ENCODE measurements at regions not wholly inside any gene's neighbourhood (a gene's known extent, or its start where the extent isn't known, plus 50 kb on each side); places are given as distances from the start of the nearest gene placed in this dataset.

- Histone ChIP-seq H2AFZ (ENCODE audit: low read length) (no peak overlapping the region), H3K4me2 (ENCODE audit: low read depth, low read length, poor library complexity, severe bottlenecking) (no peak overlapping the region)
Observed at GRCh38 chr22:47645450-47645914, 883.0 kb downstream of the TBC1D22A start.

GRCh38 chr22:47634347-47634746, 871.9 kb downstream of the TBC1D22A start:
- Histone ChIP-seq H2AFZ (ENCODE audit: low read length) (no peak overlapping the region), H3K79me2 (ENCODE audit: insufficient read depth, low read length) (no peaks in the 10 kb centered on the region), H3K9me3 (ENCODE audit: insufficient read depth, low read depth, low read length) (peaks cover 7% of the 10 kb centered on the region; the same call in 1 of the 2 replicates), H3K4me1 (ENCODE audit: insufficient read depth, low read length, poor library complexity, severe bottlenecking) (no peaks in the 10 kb centered on the region), H3F3A (ENCODE audit: low read depth) (no peaks in the 10 kb centered on the region), H4K20me1 (ENCODE audit: insufficient read depth, low read length, poor library complexity, severe bottlenecking) (no peaks in the 10 kb centered on the region), H3K27me3 (ENCODE audit: insufficient read depth, low read length, poor library complexity, severe bottlenecking) (no peaks in the 10 kb centered on the region), H3K36me3 (ENCODE audit: insufficient read depth, low read length) (no peaks in the 10 kb centered on the region), H3K4me3 (ENCODE audit: low read length, poor library complexity, severe bottlenecking) (no peak overlapping the region), H3K9me2 (replicated peaks; ENCODE audit: low read depth, low read length) (no peaks in the 10 kb centered on the region), H3K9ac (ENCODE audit: low read depth, low read length, poor library complexity, severe bottlenecking) (no peak overlapping the region), H3K4me2 (ENCODE audit: low read depth, low read length, poor library complexity, severe bottlenecking) (no peak overlapping the region)
- TF ChIP-seq EZH2phosphoT487 (IDR thresholded peaks at IDR 0.05; ENCODE audit: borderline replicate concordance): no peak
- no peak for TF ChIP-seq CTCF (conservative IDR thresholded peaks at IDR 0.05; ENCODE audit: low read length)

More at GRCh38 chr22:47645450-47645914, 883.0 kb downstream of the TBC1D22A start:
- no peaks in the 10 kb centered on the region for H3K36me3 ChIP-seq (ENCODE audit: insufficient read depth, low read length)
- no peak for TF ChIP-seq EZH2phosphoT487 (IDR thresholded peaks at IDR 0.05; ENCODE audit: borderline replicate concordance)
- no peak for TF ChIP-seq CTCF (conservative IDR thresholded peaks at IDR 0.05; ENCODE audit: low read length)
- peaks cover 3% of the 10 kb centered on the region; the same call in 1 of the 2 replicates for H3K9me3 ChIP-seq (ENCODE audit: insufficient read depth, low read depth, low read length)
- no peaks in the 10 kb centered on the region for H4K20me1 ChIP-seq (ENCODE audit: insufficient read depth, low read length, poor library complexity, severe bottlenecking)
- H3F3A ChIP-seq (ENCODE audit: low read depth): no peaks in the 10 kb centered on the region
- no peaks in the 10 kb centered on the region for H3K79me2 ChIP-seq (ENCODE audit: insufficient read depth, low read length)
- no peak overlapping the region for H3K4me3 ChIP-seq (ENCODE audit: low read length, poor library complexity, severe bottlenecking)
- no peaks in the 10 kb centered on the region for H3K27me3 ChIP-seq (ENCODE audit: insufficient read depth, low read length, poor library complexity, severe bottlenecking)
- H3K4me1 ChIP-seq (ENCODE audit: insufficient read depth, low read length, poor library complexity, severe bottlenecking): no peaks in the 10 kb centered on the region
- no peaks in the 10 kb centered on the region for H3K9me2 ChIP-seq (replicated peaks; ENCODE audit: low read depth, low read length)
- no peak overlapping the region for H3K9ac ChIP-seq (ENCODE audit: low read depth, low read length, poor library complexity, severe bottlenecking)

- Histone ChIP-seq H3K9me3 (ENCODE audit: insufficient read depth, low read depth, low read length) (peaks cover 12% of the 10 kb centered on the region; the same call in 1 of the 2 replicates), H3K4me2 (ENCODE audit: low read depth, low read length, poor library complexity, severe bottlenecking) (no peak overlapping the region)
Observed at GRCh38 chr22:47633111-47633510, 870.7 kb downstream of the TBC1D22A start.

More at GRCh38 chr22:47633111-47633510, 870.7 kb downstream of the TBC1D22A start:
- Histone ChIP-seq H2AFZ (ENCODE audit: low read length) (no peak overlapping the region), H3F3A (ENCODE audit: low read depth) (no peaks in the 10 kb centered on the region), H3K27me3 (ENCODE audit: insufficient read depth, low read length, poor library complexity, severe bottlenecking) (no peaks in the 10 kb centered on the region), H4K20me1 (ENCODE audit: insufficient read depth, low read length, poor library complexity, severe bottlenecking) (no peaks in the 10 kb centered on the region), H3K9me2 (replicated peaks; ENCODE audit: low read depth, low read length) (no peaks in the 10 kb centered on the region), H3K4me3 (ENCODE audit: low read length, poor library complexity, severe bottlenecking) (no peak overlapping the region), H3K4me1 (ENCODE audit: insufficient read depth, low read length, poor library complexity, severe bottlenecking) (no peaks in the 10 kb centered on the region), H3K9ac (ENCODE audit: low read depth, low read length, poor library complexity, severe bottlenecking) (no peak overlapping the region), H3K36me3 (ENCODE audit: insufficient read depth, low read length) (no peaks in the 10 kb centered on the region), H3K79me2 (ENCODE audit: insufficient read depth, low read length) (no peaks in the 10 kb centered on the region)
- TF ChIP-seq EZH2phosphoT487 (IDR thresholded peaks at IDR 0.05; ENCODE audit: borderline replicate concordance): no peak
- TF ChIP-seq CTCF (conservative IDR thresholded peaks at IDR 0.05; ENCODE audit: low read length): no peak
